ENCODE measurements at regions not wholly inside any gene's neighbourhood (a gene's known extent, or its start where the extent isn't known, plus 50 kb on each side); places are given as distances from the start of the nearest gene placed in this dataset. TPM values are rescaled to one million over a fixed set of nuclear protein-coding genes. Genes with fewer than 3 reads are reported as not detected.
"Not testable (repeated sequence)": the region's sequence is repeated elsewhere in the genome, so short reads cannot be mapped to it uniquely, and the experiment has no call there.

GRCh38 chr1:65083263-65083896 is 64.6 kb upstream of the AK4 start:
- intact Hi-C loops (cut with DNase I), result no loop called here
- DNase-seq (ENCODE audit: low spot score), result no peak

DNA sequence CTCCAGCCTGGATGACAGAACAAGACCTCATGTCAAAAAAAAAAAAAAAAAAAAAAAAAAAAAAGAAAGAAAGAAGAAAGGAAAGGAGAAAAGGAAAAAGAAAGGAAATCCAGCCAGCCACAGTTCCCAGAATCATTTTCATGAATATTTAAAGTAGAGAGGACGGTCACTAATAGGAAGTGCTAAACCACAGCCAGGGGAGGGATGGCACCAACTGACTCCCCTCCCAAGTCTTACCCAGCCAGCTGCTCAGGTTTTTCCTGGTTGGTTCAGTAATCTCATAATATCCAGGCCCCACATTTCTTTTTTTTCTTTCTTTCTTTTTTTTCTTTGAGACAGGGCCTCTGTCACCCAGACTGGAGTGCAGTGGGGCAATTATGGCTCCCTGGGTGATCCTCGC is 63.9 kb upstream of the AK4 start:
- intact Hi-C loops (cut with DNase I), result no loop called here
- DNase-seq (ENCODE audit: low spot score), result no peak

DNA sequence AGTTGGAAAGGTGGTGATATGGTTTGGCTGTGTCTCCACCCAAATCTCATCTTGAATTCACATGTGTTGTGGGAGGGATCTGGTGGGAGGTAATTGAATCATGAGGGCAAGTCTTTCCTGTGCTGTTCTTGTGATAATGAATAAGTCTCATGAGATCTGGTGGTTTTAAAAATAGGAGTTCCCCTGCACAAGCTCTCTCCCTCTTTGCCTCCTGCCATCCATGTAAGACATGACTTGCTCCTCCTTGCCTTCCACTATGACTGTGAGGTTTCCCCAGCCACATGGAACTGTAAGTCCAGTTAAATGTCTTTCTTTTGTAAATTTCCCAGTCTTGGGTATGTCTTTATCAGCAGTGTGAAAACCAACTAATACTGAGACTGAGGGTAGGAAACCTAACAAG is 60.5 kb upstream of the AK4 start:
- intact Hi-C loops (cut with DNase I); DNase-seq (ENCODE audit: low spot score): not testable (repeated sequence)

DNA sequence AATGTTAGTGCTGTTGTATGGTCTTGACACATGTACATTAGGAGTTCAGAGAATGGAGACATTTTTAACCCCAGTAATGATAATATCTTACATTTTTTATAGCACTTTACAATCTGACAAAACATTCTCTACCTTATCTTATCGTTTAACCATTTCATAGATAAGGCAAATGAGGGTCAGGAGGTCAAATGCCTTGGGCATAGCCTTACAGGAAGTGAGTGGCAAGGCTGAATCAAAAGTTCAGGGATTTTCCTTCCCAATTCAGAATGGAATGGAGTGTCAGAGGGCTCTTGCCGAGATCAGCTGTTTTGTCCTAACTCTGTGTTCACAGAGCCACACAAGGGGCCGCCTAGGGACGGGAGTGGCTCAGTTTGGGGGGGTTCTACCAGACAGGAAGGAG is 57.6 kb upstream of the AK4 start:
- no peak for DNase-seq (ENCODE audit: low spot score)
- intact Hi-C loops (cut with DNase I), result no loop called here

- intact Hi-C loops (cut with DNase I), result no loop called here
Measured at GRCh38 chr1:65092691-65093090, 55.3 kb upstream of the AK4 start.

DNA sequence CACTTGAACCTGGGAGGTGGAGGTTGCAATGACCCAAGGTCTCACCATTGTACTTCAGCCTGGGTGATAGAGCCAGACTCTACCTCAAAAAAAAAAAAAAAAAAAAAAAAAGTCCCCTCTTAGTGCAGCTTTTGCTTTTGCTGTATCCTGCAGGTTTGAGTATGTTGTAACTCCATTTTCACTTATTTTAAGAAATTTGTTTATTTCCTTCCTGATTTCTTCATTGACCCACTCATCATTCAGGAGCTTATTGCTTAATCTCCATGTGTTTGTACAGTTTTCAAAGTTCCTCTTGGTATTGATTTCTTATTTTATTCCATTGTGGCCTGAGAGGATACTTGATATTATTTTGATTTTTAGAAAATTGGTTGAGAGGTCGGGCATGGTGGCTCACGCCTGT is 50.9 kb upstream of the AK4 start:
- DNase-seq (ENCODE audit: low spot score), result no peak
- intact Hi-C loops (cut with DNase I), result no loop called here

More at GRCh38 chr1:65092691-65093090, 55.3 kb upstream of the AK4 start:
- no peak for DNase-seq (ENCODE audit: low spot score)

Small RNA genes lying in the stretch of these regions (microRNA-seq; reads per million reads assigned to microRNA genes)
- gene MIR101-1, result 27.6 reads per million, percentile 41 among the genes with 10 or more reads in this experiment
- gene MIR3671, result not detected

Data from cardiac septum (tissue), 1 donor.